Effector CD4-positive, alpha-beta T cell (primary cell): ENCODE measurements at regions not wholly inside any gene's neighbourhood (a gene's known extent, or its start where the extent isn't known, plus 50 kb on each side); places are given as distances from the start of the nearest gene placed in this dataset.
"Not testable (repeated sequence)": the region's sequence is repeated elsewhere in the genome, so short reads cannot be mapped to it uniquely, and the experiment has no call there.

Experiments used
- DNase-seq: peaks from one replicate; pipeline ENCODE4 v3.0.0-alpha.2; 2020

- DNase-seq, result no peak
These were observed 812.3 kb downstream of the MAT2B start for GRCh38 chr5:164317676-164318075.

GRCh38 chr5:164319161-164319560 is 813.7 kb downstream of the MAT2B start:
- no peak for DNase-seq

GRCh38 chr5:164324239-164324638 is 818.8 kb downstream of the MAT2B start:
- DNase-seq, result no peak

- DNase-seq, result no peak
These were observed 820.8 kb downstream of the MAT2B start for GRCh38 chr5:164326219-164326618.

- not testable (repeated sequence) for DNase-seq
These were observed 821.7 kb downstream of the MAT2B start for GRCh38 chr5:164327166-164327565.

- no peak for DNase-seq
These were observed 827.2 kb downstream of the MAT2B start for GRCh38 chr5:164332349-164333196.

- DNase-seq, result no peak
These were observed 830.4 kb downstream of the MAT2B start for GRCh38 chr5:164335837-164336236.

- DNase-seq, result no peak
These were observed 830.9 kb downstream of the MAT2B start for GRCh38 chr5:164336276-164336675.

- DNase-seq, result no peak
These were observed 831.5 kb downstream of the MAT2B start for GRCh38 chr5:164336906-164337305.

GRCh38 chr5:164341056-164341619 is 835.7 kb downstream of the MAT2B start:
- DNase-seq, result no peak

- no peak for DNase-seq
These were observed 839.9 kb downstream of the MAT2B start for GRCh38 chr5:164345173-164345849.

GRCh38 chr5:164345853-164346252 is 840.4 kb downstream of the MAT2B start:
- no peak for DNase-seq

- no peak for DNase-seq
These were observed 841.6 kb downstream of the MAT2B start for GRCh38 chr5:164346785-164347630.

- DNase-seq, result no peak
These were observed 844.8 kb downstream of the MAT2B start for GRCh38 chr5:164350236-164350635.

- no peak for DNase-seq
These were observed 845.9 kb downstream of the MAT2B start for GRCh38 chr5:164351245-164351834.

- no peak for DNase-seq
These were observed 847.3 kb downstream of the MAT2B start for GRCh38 chr5:164352695-164353094.

GRCh38 chr5:164353155-164353554 is 847.7 kb downstream of the MAT2B start:
- no peak for DNase-seq

GRCh38 chr5:164354139-164354751 is 848.8 kb downstream of the MAT2B start:
- DNase-seq, result no peak

GRCh38 chr5:164355267-164355830 is 849.9 kb downstream of the MAT2B start:
- no peak for DNase-seq

- no peak for DNase-seq
These were observed 851.4 kb downstream of the MAT2B start for GRCh38 chr5:164356790-164357189.

GRCh38 chr5:164357395-164358033 is 852.1 kb downstream of the MAT2B start:
- DNase-seq, result no peak
